ENCODE measurements at regions not wholly inside any gene's neighbourhood (a gene's known extent, or its start where the extent isn't known, plus 50 kb on each side); places are given as distances from the start of the nearest gene placed in this dataset.
"Not testable (repeated sequence)": the region's sequence is repeated elsewhere in the genome, so short reads cannot be mapped to it uniquely, and the experiment has no call there.

- DNase-seq = no peak
Measured at GRCh38 chr10:64528294-64529002, 1007.2 kb downstream of the REEP3 start.

GRCh38 chr10:64529003-64529350 is 1007.8 kb downstream of the REEP3 start:
- no peak for DNase-seq

DNA sequence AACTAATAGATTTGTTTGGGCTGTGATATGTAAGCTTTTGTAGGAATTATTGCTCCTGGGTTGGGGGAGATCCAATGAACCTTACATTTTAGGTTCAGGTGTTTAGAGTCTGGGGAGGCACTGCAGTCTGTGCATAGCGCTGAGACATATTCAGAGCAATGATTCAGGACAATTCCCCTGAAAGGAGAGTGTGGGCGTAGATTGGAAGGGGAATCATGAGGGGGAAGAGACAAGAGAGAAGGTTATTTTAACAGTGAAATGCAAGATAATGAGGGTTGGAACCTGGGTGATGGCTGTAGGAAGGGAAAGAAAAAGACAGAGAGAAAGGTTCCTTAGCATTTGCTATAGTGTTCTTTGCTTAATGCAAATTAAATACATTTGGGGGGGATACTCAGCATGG is 1013.4 kb downstream of the REEP3 start:
- no peak for DNase-seq

- no peak for DNase-seq
Measured at GRCh38 chr10:64535131-64535867, 1014.1 kb downstream of the REEP3 start.

DNA sequence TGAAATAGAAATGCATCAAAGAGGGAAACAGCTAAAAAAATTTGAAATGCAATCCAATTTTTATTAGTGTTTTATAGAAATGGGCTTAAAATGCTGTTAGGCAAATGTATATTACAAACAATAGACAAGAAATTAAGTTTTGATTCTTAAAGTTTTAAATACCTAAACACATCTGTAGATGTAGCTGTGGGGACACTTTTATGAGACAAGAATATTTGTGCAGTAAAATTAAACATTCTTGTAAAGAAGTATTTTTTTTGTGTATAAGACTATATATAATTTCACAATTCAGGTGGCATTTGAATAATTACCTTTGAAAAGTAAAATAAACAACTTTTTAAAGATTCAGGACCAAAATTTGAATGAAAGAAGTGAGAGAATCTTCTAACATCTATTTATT is 1015.9 kb downstream of the REEP3 start:
- DNase-seq = no peak

DNA sequence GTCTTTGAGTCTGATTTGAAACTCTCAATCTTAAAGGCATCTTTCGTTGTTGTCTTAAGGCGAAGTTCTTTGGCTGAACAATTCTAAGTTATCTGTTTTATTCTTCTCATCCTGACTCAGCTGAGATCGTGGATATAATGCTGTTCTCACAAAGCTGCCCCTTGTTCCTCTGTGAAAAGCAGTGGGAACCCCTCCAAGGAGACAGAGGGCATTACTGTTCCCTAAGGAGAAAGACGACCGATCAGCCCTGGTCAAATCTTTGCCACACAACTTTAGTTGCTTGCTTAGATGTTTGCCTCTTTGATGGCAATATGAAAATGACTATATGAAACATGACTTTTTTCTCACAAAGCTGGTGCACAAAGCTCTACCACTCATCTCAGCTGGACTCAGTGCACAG is 1016.7 kb downstream of the REEP3 start:
- no peak for DNase-seq

GRCh38 chr10:64546073-64546472 is 1024.9 kb downstream of the REEP3 start:
- DNase-seq = no peak

- no peak for DNase-seq
Measured at GRCh38 chr10:64547168-64547567, 1026.0 kb downstream of the REEP3 start.

DNA sequence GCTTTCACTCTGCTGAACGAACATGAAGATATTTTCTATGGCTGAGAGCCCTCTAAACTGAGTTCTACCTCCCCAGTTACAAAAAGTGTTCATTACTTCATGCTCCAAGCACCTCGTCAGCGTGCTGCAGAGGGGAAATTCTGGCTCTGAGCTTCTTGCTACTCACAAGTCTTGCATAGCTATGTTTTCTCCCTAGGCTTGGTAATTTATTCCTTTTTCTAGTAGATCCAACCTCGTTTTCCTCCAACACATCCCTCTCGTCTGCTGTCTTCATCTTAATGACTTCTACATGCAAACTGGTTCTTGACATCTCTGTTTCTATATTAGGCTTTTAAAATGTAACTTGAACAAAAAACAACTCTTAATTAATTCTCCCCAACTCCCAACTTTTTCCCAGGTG is 1034.5 kb downstream of the REEP3 start:
- no peak for DNase-seq

DNA sequence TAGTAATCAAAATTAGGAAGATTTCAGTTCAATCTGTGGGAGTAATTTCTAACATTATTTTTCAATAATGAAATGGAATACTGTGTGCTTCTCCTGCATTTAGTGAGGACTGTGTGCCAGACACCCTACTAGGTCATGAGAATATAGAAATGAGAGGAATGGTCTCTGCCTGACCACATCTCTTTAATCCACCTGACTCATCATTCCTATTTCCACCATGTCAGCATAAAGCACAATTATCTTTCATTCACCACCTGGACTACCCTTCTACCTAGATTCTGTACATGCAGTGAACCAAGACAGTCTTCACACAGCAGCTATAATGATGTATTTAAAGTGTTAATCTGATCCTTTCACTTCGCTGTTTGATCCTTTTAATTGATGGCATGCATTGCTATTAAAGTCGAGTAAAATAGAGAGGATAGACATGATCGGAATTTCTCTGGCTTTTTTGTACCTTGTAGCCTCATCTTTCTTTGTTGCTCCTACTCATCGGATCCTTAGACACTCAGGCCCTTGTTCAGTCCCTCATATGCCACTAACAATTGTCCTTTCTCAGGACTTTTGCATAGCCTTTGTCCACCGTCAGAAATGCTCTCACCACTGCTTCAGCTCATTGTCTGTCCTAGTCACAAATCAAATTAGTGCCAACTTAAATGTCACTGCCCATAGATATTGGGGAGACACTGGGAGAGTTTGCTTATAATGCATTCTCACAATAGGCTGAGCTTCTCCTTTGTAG is 1037.1 kb downstream of the REEP3 start:
- no peak for DNase-seq

DNA sequence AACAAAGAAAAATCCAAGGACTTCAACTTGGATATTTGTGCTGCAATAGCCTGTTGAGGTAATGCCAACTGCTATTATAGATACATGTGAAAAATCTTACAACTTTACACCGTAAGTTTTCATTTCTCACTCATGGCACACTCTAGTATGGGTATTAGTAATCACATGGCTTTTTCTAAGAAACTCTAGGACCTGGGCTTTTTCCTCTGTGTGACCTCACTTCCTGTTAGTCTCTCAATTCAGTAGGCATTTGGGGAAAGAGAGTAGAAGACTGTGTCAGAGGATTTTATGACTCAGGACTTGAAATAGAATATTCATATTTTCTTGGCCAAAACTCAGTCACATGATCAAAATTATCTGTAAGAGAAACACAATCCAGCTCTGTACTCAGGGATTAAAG is 1049.9 kb downstream of the REEP3 start:
- DNase-seq = no peak

DNA sequence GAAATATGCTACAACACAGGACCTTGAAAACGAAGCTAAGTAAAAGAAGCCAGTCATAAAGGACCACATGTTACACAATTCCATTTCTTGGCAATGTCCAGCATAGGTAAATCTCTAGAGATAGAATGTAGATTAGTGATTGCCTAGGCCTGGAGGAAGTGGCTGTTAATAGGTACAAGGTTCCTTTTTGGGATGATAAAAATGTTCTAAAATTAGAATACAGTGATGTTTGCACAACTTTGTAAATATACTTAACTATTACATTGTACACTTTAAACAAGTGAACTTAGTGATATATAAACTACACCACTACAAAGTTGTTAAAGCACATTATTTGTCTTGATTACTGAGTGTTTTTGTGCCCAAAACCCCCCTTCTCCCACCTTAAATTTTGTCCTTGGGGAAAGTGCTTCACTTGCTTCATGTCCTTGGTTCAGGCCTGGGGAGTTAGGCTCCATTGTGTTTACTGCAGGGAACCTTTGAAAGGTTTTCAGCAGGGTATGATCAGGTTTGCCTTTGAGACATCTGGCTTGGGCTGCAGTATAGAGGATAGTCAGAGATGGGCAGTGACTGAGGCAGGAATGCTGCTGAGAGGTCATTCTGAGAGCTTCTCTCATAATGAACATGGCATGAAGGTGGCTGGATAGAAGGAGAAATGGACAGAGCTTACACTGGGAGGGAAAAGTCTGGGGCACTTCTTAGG is 1052.6 kb downstream of the REEP3 start:
- no peak for DNase-seq

GRCh38 chr10:64574371-64574770 is 1053.2 kb downstream of the REEP3 start:
- no peak for DNase-seq

GRCh38 chr10:64576497-64576896 is 1055.3 kb downstream of the REEP3 start:
- no peak for DNase-seq

DNA sequence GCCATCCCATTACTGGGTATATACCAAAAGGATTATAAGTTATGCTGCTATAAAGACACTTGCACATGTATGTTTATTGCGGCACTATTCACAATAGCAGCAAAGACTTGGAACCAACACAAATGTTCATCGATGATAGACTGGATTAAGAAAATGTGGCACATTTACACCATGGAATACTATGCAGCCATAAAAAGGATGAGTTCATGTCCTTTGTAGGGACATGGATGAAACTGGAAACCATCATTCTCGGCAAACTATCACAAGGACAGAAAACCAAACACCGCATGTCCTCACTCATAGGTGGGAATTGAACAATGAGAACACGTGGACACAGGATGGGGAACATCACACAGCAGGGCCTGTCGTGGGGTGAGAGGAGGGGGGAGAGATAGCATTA is 1057.6 kb downstream of the REEP3 start:
- not testable (repeated sequence) for DNase-seq

DNA sequence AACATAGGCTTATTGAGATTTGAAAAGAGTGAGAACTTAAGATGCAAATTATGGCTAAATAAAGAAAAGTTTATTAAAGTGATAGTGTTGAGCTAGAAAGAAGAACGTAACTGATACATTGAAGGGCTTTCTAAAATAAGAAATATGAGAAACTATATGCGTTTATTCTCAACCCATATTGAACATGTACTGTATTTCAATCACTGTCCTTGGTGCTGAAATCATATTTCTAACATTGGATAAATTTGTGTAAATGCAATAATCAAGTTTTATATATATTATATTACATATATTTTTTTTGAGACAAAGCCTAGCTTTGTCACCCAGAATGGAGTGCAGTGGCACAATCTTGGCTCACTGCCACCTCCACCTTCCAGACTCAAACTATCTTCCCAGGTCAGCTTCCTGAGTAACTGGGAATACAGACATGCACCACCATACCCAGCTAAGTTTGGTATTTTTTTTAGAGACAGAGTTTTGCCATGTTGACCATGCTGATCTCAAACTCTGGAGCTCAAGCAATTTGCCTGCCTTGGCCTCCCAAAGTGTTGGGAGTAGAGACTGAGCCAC is 1065.8 kb downstream of the REEP3 start:
- no peak for DNase-seq

DNA sequence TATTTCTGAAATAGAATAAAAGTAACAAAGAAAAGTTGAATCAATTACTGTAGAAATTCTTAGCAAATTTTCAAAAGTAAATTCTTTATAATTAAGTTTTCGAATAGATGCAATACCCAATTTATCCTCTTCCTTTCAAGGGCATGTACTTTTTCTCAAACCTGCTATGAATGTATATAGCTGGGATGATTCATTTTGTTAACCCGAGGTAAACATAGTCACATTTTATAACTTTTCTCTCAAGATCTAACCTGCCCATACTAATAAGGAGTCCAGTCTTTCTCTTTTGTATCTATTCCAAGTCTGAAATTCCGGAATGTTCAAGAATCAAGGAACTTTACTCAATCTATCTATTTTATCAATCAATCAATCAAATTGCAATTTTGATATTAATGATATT is 1072.9 kb downstream of the REEP3 start:
- no peak for DNase-seq

GRCh38 chr10:64598600-64598999 is 1077.4 kb downstream of the REEP3 start:
- DNase-seq = no peak

DNA sequence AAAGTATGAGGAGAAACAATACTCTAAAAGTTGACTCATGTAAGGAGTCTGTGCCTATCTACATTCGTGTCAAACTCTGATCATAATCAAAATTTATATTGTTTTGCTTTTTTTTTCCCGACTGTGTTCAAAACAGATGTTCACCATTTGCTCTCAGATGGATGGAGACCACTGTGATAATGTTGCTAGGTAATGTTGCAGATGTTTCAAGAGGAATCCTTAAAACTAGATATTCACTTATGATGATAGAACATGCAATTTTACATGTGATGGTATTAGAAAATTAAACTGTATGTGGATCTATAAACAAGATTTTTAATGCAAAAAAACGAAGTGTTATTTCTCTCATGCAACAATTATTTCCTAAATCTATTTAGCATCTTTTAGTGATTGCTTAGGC is 1080.1 kb downstream of the REEP3 start:
- no peak for DNase-seq

GRCh38 chr10:64617085-64617484 is 1095.9 kb downstream of the REEP3 start:
- no peak for DNase-seq

- DNase-seq = no peak
Measured at GRCh38 chr10:64619102-64619501, 1097.9 kb downstream of the REEP3 start.

DNA sequence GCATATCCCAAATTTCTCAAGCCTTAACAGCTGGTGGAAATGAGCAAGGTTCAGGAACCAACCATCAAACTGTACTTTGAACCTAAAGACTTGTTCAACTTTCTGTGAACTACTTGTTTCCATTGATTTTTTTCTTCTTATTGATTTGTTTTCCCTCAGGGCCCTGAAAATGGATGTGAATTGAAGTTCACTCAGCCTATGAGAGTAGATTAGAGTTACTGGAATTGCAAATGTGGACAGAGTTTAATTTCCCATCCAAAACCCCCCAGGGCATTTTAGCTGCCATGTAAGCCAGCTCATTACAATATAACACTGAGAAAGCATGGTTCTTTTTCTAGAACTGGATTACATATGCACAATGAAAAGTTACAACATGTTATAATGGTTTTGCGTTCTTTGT is 1105.7 kb downstream of the REEP3 start:
- no peak for DNase-seq

GRCh38 chr10:64630534-64630933 is 1109.3 kb downstream of the REEP3 start:
- DNase-seq = no peak
